ENCODE measurements at regions not wholly inside any gene's neighbourhood (a gene's known extent, or its start where the extent isn't known, plus 50 kb on each side); places are given as distances from the start of the nearest gene placed in this dataset.

GRCh38 chr6:98339506-98339905 is 494.9 kb upstream of the POU3F2 start:
- no peaks in the 10 kb centered on the region for H3K27me3 ChIP-seq (ENCODE audit: control insufficient read depth, insufficient read depth, low read length)
- no peaks in the 10 kb centered on the region for H3K36me3 ChIP-seq (ENCODE audit: control insufficient read depth, low read depth, low read length)
- H3K27ac ChIP-seq (ENCODE audit: low read length) = no peak overlapping the region
- H3K4me1 ChIP-seq (ENCODE audit: control insufficient read depth, low read depth, low read length) = peaks cover 3% of the 10 kb centered on the region
- no peaks in the 10 kb centered on the region for H3K9me3 ChIP-seq (ENCODE audit: control insufficient read depth, low read depth, low read length)
- no peak overlapping the region for H3K9ac ChIP-seq (ENCODE audit: low read length)
- H3K4me3 ChIP-seq (ENCODE audit: low read length) = no peak overlapping the region

DNA sequence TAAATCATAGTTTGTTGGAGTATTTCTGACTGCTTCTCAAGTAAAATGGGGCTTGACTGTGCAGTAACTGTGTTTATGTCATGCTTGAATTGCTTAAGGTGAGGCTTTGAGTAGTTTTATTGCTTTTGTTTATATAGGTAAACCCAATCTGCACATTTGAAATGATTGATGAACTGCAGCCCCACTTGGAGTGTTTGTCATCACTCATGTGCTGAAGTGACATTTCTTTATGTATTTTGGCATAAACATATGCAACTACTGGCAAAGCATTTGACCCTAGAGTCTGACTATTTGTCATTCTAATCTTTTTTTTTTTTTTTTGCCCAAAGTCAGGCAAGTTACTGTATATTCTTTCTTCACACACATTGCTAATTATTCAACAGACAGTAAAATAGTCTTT is 491.4 kb upstream of the POU3F2 start:
- H3K4me1 ChIP-seq (ENCODE audit: control insufficient read depth, low read depth, low read length) = no peaks in the 10 kb centered on the region
- H3K4me3 ChIP-seq (ENCODE audit: low read length) = no peak overlapping the region
- no peak overlapping the region for H3K27ac ChIP-seq (ENCODE audit: low read length)
- H3K36me3 ChIP-seq (ENCODE audit: control insufficient read depth, low read depth, low read length) = no peaks in the 10 kb centered on the region
- no peak overlapping the region for H3K9ac ChIP-seq (ENCODE audit: low read length)
- H3K9me3 ChIP-seq (ENCODE audit: control insufficient read depth, low read depth, low read length) = no peaks in the 10 kb centered on the region
- no peaks in the 10 kb centered on the region for H3K27me3 ChIP-seq (ENCODE audit: control insufficient read depth, insufficient read depth, low read length)

GRCh38 chr6:98343797-98344196 is 490.6 kb upstream of the POU3F2 start:
- Histone ChIP-seq H3K4me3 (ENCODE audit: low read length) (no peak overlapping the region), H3K9ac (ENCODE audit: low read length) (no peak overlapping the region), H3K27me3 (ENCODE audit: control insufficient read depth, insufficient read depth, low read length) (no peaks in the 10 kb centered on the region), H3K9me3 (ENCODE audit: control insufficient read depth, low read depth, low read length) (no peaks in the 10 kb centered on the region), H3K4me1 (ENCODE audit: control insufficient read depth, low read depth, low read length) (no peaks in the 10 kb centered on the region), H3K27ac (ENCODE audit: low read length) (no peak overlapping the region), H3K36me3 (ENCODE audit: control insufficient read depth, low read depth, low read length) (no peaks in the 10 kb centered on the region)

- Histone ChIP-seq H3K27me3 (ENCODE audit: control insufficient read depth, insufficient read depth, low read length) (no peaks in the 10 kb centered on the region), H3K4me1 (ENCODE audit: control insufficient read depth, low read depth, low read length) (peaks cover 3% of the 10 kb centered on the region), H3K36me3 (ENCODE audit: control insufficient read depth, low read depth, low read length) (no peaks in the 10 kb centered on the region), H3K27ac (ENCODE audit: low read length) (no peak overlapping the region), H3K9ac (ENCODE audit: low read length) (no peak overlapping the region), H3K4me3 (ENCODE audit: low read length) (no peak overlapping the region), H3K9me3 (ENCODE audit: control insufficient read depth, low read depth, low read length) (no peaks in the 10 kb centered on the region)
Measured at GRCh38 chr6:98352348-98352747, 482.0 kb upstream of the POU3F2 start.

DNA sequence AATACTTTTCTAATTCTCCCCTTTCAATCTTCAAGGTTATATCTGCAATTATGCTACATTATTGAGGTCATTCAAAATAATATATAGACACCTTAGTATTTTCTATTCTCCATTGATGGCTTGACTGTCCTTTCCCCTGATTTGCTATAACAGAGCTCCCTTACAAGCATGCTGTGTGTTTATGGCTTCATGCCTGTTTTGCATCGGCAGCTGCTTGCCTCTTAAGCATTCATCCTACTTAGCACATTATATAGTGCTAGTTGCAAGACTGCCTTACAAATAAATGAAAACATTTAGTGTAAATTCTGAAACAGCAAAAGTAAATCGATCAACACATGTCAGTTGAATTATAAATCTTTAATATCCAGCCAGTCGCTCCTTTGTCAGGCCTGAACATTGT is 476.2 kb upstream of the POU3F2 start:
- H3K9me3 ChIP-seq (ENCODE audit: control insufficient read depth, low read depth, low read length) = no peaks in the 10 kb centered on the region
- H3K4me1 ChIP-seq (ENCODE audit: control insufficient read depth, low read depth, low read length) = peaks cover 3% of the 10 kb centered on the region
- no peak overlapping the region for H3K27ac ChIP-seq (ENCODE audit: low read length)
- no peak overlapping the region for H3K9ac ChIP-seq (ENCODE audit: low read length)
- no peaks in the 10 kb centered on the region for H3K27me3 ChIP-seq (ENCODE audit: control insufficient read depth, insufficient read depth, low read length)
- H3K36me3 ChIP-seq (ENCODE audit: control insufficient read depth, low read depth, low read length) = no peaks in the 10 kb centered on the region
- no peak overlapping the region for H3K4me3 ChIP-seq (ENCODE audit: low read length)

DNA sequence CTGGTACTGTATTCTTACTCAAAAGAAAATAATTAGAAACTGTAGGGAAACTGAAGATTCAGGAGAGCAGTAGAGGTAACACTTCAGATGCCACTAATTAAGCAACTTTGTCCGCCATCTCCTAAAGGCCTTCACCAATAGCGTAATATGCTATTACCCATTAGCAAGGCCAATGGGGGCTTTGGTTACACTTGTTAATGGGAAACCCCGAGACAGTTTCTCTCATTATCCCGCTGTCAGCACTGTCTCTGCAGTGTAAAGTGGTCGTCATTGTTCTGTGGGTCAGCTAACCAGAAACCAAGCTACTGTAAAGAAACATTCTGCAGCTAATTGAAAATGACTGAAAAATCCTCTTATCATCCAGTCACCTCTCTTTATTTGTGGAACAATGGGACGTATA is 468.0 kb upstream of the POU3F2 start:
- H3K9ac ChIP-seq (ENCODE audit: low read length) = no peak overlapping the region
- H3K27me3 ChIP-seq (ENCODE audit: control insufficient read depth, insufficient read depth, low read length) = no peaks in the 10 kb centered on the region
- H3K4me1 ChIP-seq (ENCODE audit: control insufficient read depth, low read depth, low read length) = no peaks in the 10 kb centered on the region
- no peak overlapping the region for H3K27ac ChIP-seq (ENCODE audit: low read length)
- no peaks in the 10 kb centered on the region for H3K36me3 ChIP-seq (ENCODE audit: control insufficient read depth, low read depth, low read length)
- H3K9me3 ChIP-seq (ENCODE audit: control insufficient read depth, low read depth, low read length) = no peaks in the 10 kb centered on the region
- H3K4me3 ChIP-seq (ENCODE audit: low read length) = no peak overlapping the region

DNA sequence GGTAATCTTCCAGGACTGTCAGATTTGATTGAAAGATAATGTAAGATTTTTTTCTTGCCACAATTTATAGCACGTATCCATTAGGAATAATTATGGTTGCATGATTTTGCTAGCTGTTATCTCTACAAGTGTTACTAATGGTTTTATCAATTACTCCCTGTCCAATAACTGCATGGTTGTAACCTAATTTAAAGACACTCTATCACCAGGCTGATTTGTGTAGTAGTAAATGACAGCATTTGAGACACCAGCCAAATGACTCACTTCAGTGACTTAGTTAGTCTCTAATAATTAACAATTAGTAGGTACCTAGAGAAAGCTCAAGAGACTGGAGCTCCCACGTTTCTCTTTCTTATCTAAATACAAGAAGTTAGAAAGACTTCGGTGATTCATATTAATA is 453.8 kb upstream of the POU3F2 start:
- no peaks in the 10 kb centered on the region for H3K27me3 ChIP-seq (ENCODE audit: control insufficient read depth, insufficient read depth, low read length)
- H3K36me3 ChIP-seq (ENCODE audit: control insufficient read depth, low read depth, low read length) = no peaks in the 10 kb centered on the region
- peaks cover 12% of the 10 kb centered on the region for H3K4me1 ChIP-seq (ENCODE audit: control insufficient read depth, low read depth, low read length)

GRCh38 chr6:98382246-98382645 is 452.1 kb upstream of the POU3F2 start:
- Histone ChIP-seq H3K4me1 (ENCODE audit: control insufficient read depth, low read depth, low read length) (peaks cover 12% of the 10 kb centered on the region), H3K27me3 (ENCODE audit: control insufficient read depth, insufficient read depth, low read length) (no peaks in the 10 kb centered on the region), H3K9ac (ENCODE audit: low read length) (no peak overlapping the region), H3K36me3 (ENCODE audit: control insufficient read depth, low read depth, low read length) (no peaks in the 10 kb centered on the region), H3K9me3 (ENCODE audit: control insufficient read depth, low read depth, low read length) (no peaks in the 10 kb centered on the region), H3K27ac (ENCODE audit: low read length) (no peak overlapping the region), H3K4me3 (ENCODE audit: low read length) (no peak overlapping the region)

More for the DNA sequence above, 453.8 kb upstream of the POU3F2 start:
- Histone ChIP-seq H3K4me3 (ENCODE audit: low read length) (no peak overlapping the region), H3K27ac (ENCODE audit: low read length) (no peak overlapping the region), H3K9ac (ENCODE audit: low read length) (no peak overlapping the region), H3K9me3 (ENCODE audit: control insufficient read depth, low read depth, low read length) (no peaks in the 10 kb centered on the region)

- H3K36me3 ChIP-seq (ENCODE audit: control insufficient read depth, low read depth, low read length) = no peaks in the 10 kb centered on the region
- no peak overlapping the region for H3K4me3 ChIP-seq (ENCODE audit: low read length)
- peaks cover 3% of the 10 kb centered on the region for H3K9me3 ChIP-seq (ENCODE audit: control insufficient read depth, low read depth, low read length)
- no peaks in the 10 kb centered on the region for H3K27me3 ChIP-seq (ENCODE audit: control insufficient read depth, insufficient read depth, low read length)
- H3K4me1 ChIP-seq (ENCODE audit: control insufficient read depth, low read depth, low read length) = peaks cover 12% of the 10 kb centered on the region
- H3K27ac ChIP-seq (ENCODE audit: low read length) = no peak overlapping the region
- no peak overlapping the region for H3K9ac ChIP-seq (ENCODE audit: low read length)
Measured at GRCh38 chr6:98384334-98384733, 450.0 kb upstream of the POU3F2 start.

DNA sequence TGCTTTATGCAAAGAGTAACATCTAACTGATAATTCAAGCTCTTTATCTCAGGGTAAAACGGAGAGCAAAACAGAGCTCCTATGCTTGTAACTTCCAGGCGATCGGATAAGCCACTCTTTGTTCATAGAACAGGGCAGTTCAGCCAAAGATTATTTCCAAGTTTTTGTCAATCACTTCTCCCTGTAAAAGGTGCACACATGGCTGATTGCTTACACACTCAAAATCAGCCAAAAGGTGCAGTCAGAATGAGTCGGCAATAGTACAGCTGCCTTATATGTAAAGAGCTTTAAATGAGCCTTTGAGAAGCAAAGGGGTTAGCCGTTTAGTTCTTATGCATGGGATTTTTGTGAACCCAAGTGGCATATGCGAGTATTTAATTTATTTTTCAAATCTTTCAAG is 449.6 kb upstream of the POU3F2 start:
- Histone ChIP-seq H3K9ac (ENCODE audit: low read length) (no peak overlapping the region), H3K27ac (ENCODE audit: low read length) (no peak overlapping the region), H3K9me3 (ENCODE audit: control insufficient read depth, low read depth, low read length) (peaks cover 3% of the 10 kb centered on the region), H3K27me3 (ENCODE audit: control insufficient read depth, insufficient read depth, low read length) (no peaks in the 10 kb centered on the region), H3K4me3 (ENCODE audit: low read length) (no peak overlapping the region), H3K4me1 (ENCODE audit: control insufficient read depth, low read depth, low read length) (peaks cover 12% of the 10 kb centered on the region), H3K36me3 (ENCODE audit: control insufficient read depth, low read depth, low read length) (no peaks in the 10 kb centered on the region)

- Histone ChIP-seq H3K9ac (ENCODE audit: low read length) (no peak overlapping the region), H3K36me3 (ENCODE audit: control insufficient read depth, low read depth, low read length) (no peaks in the 10 kb centered on the region), H3K9me3 (ENCODE audit: control insufficient read depth, low read depth, low read length) (no peaks in the 10 kb centered on the region), H3K27ac (ENCODE audit: low read length) (no peak overlapping the region), H3K27me3 (ENCODE audit: control insufficient read depth, insufficient read depth, low read length) (no peaks in the 10 kb centered on the region), H3K4me3 (ENCODE audit: low read length) (no peak overlapping the region), H3K4me1 (ENCODE audit: control insufficient read depth, low read depth, low read length) (no peaks in the 10 kb centered on the region)
Measured at GRCh38 chr6:98395610-98396166, 438.7 kb upstream of the POU3F2 start.

DNA sequence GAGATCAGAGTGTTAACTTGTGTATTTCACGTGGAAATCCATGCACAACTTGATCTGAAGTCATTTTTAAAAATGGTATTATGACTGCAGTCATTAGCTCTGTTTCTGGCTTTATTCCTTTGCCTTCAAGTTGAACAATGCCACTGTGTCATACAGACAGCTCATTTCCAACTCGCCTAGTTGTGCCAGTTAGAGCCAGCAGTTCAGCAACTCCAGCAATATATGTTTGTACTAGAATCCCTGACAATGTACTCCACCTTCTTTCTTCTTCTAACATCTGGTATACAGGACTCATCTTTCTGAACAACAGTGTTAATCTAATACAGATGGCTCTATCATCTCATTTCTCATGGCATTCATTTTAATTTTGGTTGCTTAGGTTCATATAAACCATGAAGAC is 418.3 kb upstream of the POU3F2 start:
- no peak overlapping the region for H3K9ac ChIP-seq (ENCODE audit: low read length)
- H3K4me3 ChIP-seq (ENCODE audit: low read length) = no peak overlapping the region
- no peaks in the 10 kb centered on the region for H3K9me3 ChIP-seq (ENCODE audit: control insufficient read depth, low read depth, low read length)
- H3K27ac ChIP-seq (ENCODE audit: low read length) = no peak overlapping the region
- H3K36me3 ChIP-seq (ENCODE audit: control insufficient read depth, low read depth, low read length) = no peaks in the 10 kb centered on the region
- no peaks in the 10 kb centered on the region for H3K4me1 ChIP-seq (ENCODE audit: control insufficient read depth, low read depth, low read length)
- H3K27me3 ChIP-seq (ENCODE audit: control insufficient read depth, insufficient read depth, low read length) = no peaks in the 10 kb centered on the region

Measured in iPS-18a (cell line).